Gastroesophageal sphincter (tissue), 3 donors: ENCODE measurements at regions not wholly inside any gene's neighbourhood (a gene's known extent, or its start where the extent isn't known, plus 50 kb on each side); places are given as distances from the start of the nearest gene placed in this dataset.

Experiments
- EP300 ChIP-seq: sonication (generic); formaldehyde crosslinking; IDR thresholded peaks from one replicate; pipeline ENCODE4 v1.6.1; 2017; ENCODE audit warnings: antibody characterized with exemption, mild to moderate bottlenecking
- POLR2A ChIP-seq, 2 donors: fragments of 450-650 bp; IDR thresholded peaks; one replicate each; pipeline ENCODE4 v1.6.1; 2017; ENCODE audit warnings: antibody characterized with exemption in 2 of 2, mild to moderate bottlenecking in 2 of 2, moderate library complexity in 1 of 2
- TF ChIP-seq, protein P1 (sequence below), 4 experiments: fragments of 200-600 bp in 2 of 4; fragments of 450-650 bp in 2 of 4; sonication (generic) in 1 of 4; IDR thresholded peaks; one replicate each; pipeline ENCODE4 v1.5.1; 2017 to 2019; ENCODE audit warnings: antibody characterized with exemption in 4 of 4, mild to moderate bottlenecking in 2 of 4, moderate library complexity in 2 of 4

DNA sequence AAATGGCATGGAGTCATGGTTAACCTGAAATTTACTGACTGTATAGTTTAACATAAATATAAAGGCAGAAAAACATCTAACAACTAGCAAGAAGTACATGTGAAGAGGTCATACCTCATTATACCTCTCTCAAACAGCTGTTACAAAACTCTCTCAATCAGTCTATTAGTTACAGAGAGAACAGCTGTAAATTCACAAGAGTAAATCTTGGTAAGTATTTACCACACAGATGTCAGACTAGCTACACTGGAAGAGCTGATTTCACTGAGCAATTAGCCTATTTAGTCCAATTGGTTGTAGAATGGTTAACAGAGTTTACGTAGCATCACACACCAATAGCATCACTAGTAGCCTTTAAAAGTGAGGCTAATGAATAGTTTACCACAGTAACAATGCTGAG, 463.4 kb upstream of the USP15 start:
- TF ChIP-seq, protein P1, sequence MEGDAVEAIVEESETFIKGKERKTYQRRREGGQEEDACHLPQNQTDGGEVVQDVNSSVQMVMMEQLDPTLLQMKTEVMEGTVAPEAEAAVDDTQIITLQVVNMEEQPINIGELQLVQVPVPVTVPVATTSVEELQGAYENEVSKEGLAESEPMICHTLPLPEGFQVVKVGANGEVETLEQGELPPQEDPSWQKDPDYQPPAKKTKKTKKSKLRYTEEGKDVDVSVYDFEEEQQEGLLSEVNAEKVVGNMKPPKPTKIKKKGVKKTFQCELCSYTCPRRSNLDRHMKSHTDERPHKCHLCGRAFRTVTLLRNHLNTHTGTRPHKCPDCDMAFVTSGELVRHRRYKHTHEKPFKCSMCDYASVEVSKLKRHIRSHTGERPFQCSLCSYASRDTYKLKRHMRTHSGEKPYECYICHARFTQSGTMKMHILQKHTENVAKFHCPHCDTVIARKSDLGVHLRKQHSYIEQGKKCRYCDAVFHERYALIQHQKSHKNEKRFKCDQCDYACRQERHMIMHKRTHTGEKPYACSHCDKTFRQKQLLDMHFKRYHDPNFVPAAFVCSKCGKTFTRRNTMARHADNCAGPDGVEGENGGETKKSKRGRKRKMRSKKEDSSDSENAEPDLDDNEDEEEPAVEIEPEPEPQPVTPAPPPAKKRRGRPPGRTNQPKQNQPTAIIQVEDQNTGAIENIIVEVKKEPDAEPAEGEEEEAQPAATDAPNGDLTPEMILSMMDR (IDR thresholded peaks at IDR 0.05): no peak
- TF ChIP-seq POLR2A (IDR thresholded peaks at IDR 0.05) (no peak), EP300 (no peak)
